ENCODE measurements at regions not wholly inside any gene's neighbourhood (a gene's known extent, or its start where the extent isn't known, plus 50 kb on each side); places are given as distances from the start of the nearest gene placed in this dataset.
A peak's percentile ranks its signal among the peaks of the same experiment; 100 is the strongest.

GRCh38 chr2:47264143-47264542, 87.8 kb upstream of the CALM2 start:
- H2AFZ ChIP-seq (ENCODE audit: low read length) = no peak overlapping the region
- peak; percentile 26; the same call in 1 of the 2 replicates for TF ChIP-seq CTCF (conservative IDR thresholded peaks at IDR 0.05; ENCODE audit: low read length)
- no peak for TF ChIP-seq EZH2phosphoT487 (IDR thresholded peaks at IDR 0.05; ENCODE audit: borderline replicate concordance)
- H3K36me3 ChIP-seq (ENCODE audit: insufficient read depth, low read length) = no peaks in the 10 kb centered on the region
- H3K9ac ChIP-seq (ENCODE audit: low read depth, low read length, poor library complexity, severe bottlenecking) = no peak overlapping the region
- peaks cover 19% of the 10 kb centered on the region for H3K27me3 ChIP-seq (ENCODE audit: insufficient read depth, low read length, poor library complexity, severe bottlenecking)
- H3F3A ChIP-seq (ENCODE audit: low read depth) = no peaks in the 10 kb centered on the region
- H3K9me2 ChIP-seq (replicated peaks; ENCODE audit: low read depth, low read length) = no peaks in the 10 kb centered on the region
- H3K4me2 ChIP-seq (ENCODE audit: low read depth, low read length, poor library complexity, severe bottlenecking) = no peak overlapping the region
- H3K4me3 ChIP-seq (ENCODE audit: low read length, poor library complexity, severe bottlenecking) = no peak overlapping the region
- H4K20me1 ChIP-seq (ENCODE audit: insufficient read depth, low read length, poor library complexity, severe bottlenecking) = no peaks in the 10 kb centered on the region
- no peaks in the 10 kb centered on the region for H3K4me1 ChIP-seq (ENCODE audit: insufficient read depth, low read length, poor library complexity, severe bottlenecking)
- H3K9me3 ChIP-seq (ENCODE audit: insufficient read depth, low read depth, low read length) = no peaks in the 10 kb centered on the region
- H3K79me2 ChIP-seq (ENCODE audit: insufficient read depth, low read length) = no peaks in the 10 kb centered on the region

- Histone ChIP-seq H3K4me2 (ENCODE audit: low read depth, low read length, poor library complexity, severe bottlenecking) (no peak overlapping the region), H4K20me1 (ENCODE audit: insufficient read depth, low read length, poor library complexity, severe bottlenecking) (no peaks in the 10 kb centered on the region), H3K4me3 (ENCODE audit: low read length, poor library complexity, severe bottlenecking) (no peak overlapping the region), H3K9ac (ENCODE audit: low read depth, low read length, poor library complexity, severe bottlenecking) (no peak overlapping the region), H3K9me3 (ENCODE audit: insufficient read depth, low read depth, low read length) (no peaks in the 10 kb centered on the region), H3K4me1 (ENCODE audit: insufficient read depth, low read length, poor library complexity, severe bottlenecking) (peaks cover 4% of the 10 kb centered on the region), H3K36me3 (ENCODE audit: insufficient read depth, low read length) (no peaks in the 10 kb centered on the region), H3K27me3 (ENCODE audit: insufficient read depth, low read length, poor library complexity, severe bottlenecking) (peaks cover 19% of the 10 kb centered on the region), H2AFZ (ENCODE audit: low read length) (no peak overlapping the region), H3K9me2 (replicated peaks; ENCODE audit: low read depth, low read length) (no peaks in the 10 kb centered on the region), H3K79me2 (ENCODE audit: insufficient read depth, low read length) (no peaks in the 10 kb centered on the region), H3F3A (ENCODE audit: low read depth) (no peaks in the 10 kb centered on the region)
- no peak for TF ChIP-seq EZH2phosphoT487 (IDR thresholded peaks at IDR 0.05; ENCODE audit: borderline replicate concordance)
- TF ChIP-seq CTCF (conservative IDR thresholded peaks at IDR 0.05; ENCODE audit: low read length) = no peak
These were observed 86.3 kb upstream of the CALM2 start for GRCh38 chr2:47262657-47263056.

- Histone ChIP-seq H3K36me3 (ENCODE audit: insufficient read depth, low read length) (no peaks in the 10 kb centered on the region), H3K27me3 (ENCODE audit: insufficient read depth, low read length, poor library complexity, severe bottlenecking) (peaks cover 19% of the 10 kb centered on the region), H3K9ac (ENCODE audit: low read depth, low read length, poor library complexity, severe bottlenecking) (no peak overlapping the region), H2AFZ (ENCODE audit: low read length) (no peak overlapping the region), H3K4me1 (ENCODE audit: insufficient read depth, low read length, poor library complexity, severe bottlenecking) (peaks cover 5% of the 10 kb centered on the region), H4K20me1 (ENCODE audit: insufficient read depth, low read length, poor library complexity, severe bottlenecking) (no peaks in the 10 kb centered on the region), H3K4me2 (ENCODE audit: low read depth, low read length, poor library complexity, severe bottlenecking) (no peak overlapping the region), H3K9me2 (replicated peaks; ENCODE audit: low read depth, low read length) (no peaks in the 10 kb centered on the region), H3K79me2 (ENCODE audit: insufficient read depth, low read length) (no peaks in the 10 kb centered on the region), H3F3A (ENCODE audit: low read depth) (no peaks in the 10 kb centered on the region), H3K4me3 (ENCODE audit: low read length, poor library complexity, severe bottlenecking) (no peak overlapping the region), H3K9me3 (ENCODE audit: insufficient read depth, low read depth, low read length) (no peaks in the 10 kb centered on the region)
- TF ChIP-seq EZH2phosphoT487 (IDR thresholded peaks at IDR 0.05; ENCODE audit: borderline replicate concordance) (no peak), CTCF (conservative IDR thresholded peaks at IDR 0.05; ENCODE audit: low read length) (no peak)
These were observed 84.7 kb upstream of the CALM2 start for GRCh38 chr2:47260971-47261370.
